CD4-positive, alpha-beta T cell treated with Interleukin-12 subunit alpha and Interleukin-12 subunit beta, for 1 hour (primary cell): ENCODE measurements at regions not wholly inside any gene's neighbourhood (a gene's known extent, or its start where the extent isn't known, plus 50 kb on each side); places are given as distances from the start of the nearest gene placed in this dataset.
"Not testable (repeated sequence)": the region's sequence is repeated elsewhere in the genome, so short reads cannot be mapped to it uniquely, and the experiment has no call there.

ENCODE experiments used
- DNase-seq: peaks from one replicate; pipeline ENCODE4 v3.0.0-alpha.2; 2020

GRCh38 chr6:87755708-87756671 is 54.0 kb upstream of the AKIRIN2 start:
- no peak for DNase-seq

DNA sequence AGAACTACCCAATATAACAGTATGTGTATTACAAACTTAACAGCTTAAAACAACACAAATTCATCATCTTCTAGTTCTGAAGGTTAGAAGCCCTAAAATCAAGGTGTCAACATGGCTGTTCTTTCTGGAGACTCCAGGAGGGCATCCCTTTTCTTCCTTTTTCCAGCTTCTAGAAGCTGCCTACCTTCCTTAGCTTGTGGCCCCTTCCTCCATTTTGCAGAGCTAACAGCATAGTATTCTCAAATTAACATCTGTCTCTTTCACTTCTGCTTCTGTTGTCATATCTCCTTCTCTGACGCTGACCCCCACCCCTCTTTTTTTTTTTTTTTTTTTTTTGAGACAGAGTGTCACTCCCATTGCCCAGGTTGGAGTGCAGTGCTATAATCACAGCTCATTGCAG is 52.8 kb upstream of the AKIRIN2 start:
- DNase-seq = no peak

DNA sequence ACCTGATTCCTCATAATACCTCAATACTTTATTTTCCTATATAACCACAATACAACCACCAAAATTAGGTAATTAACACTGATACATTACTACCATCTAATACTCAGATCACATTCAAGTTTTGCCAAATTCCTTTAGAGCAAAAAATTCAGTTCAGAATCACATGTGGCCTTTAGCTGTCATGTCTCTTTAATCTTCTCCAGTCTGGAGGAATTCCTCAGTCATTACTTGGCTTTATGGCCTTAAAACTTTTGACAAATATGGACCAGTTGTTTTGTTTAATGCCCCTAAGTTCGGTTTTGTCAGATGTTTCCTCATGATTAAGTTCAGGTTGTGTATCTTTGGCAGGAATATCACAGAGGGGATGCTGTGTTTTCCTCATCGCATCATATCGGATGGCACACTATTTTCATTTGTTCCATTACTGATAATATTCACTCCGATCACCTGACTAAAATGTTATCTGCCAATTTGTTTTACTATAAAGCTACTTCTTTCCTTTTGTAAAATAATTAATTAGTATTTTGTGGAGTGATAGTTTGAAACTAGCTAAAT is 51.2 kb upstream of the AKIRIN2 start:
- DNase-seq = no peak

DNA sequence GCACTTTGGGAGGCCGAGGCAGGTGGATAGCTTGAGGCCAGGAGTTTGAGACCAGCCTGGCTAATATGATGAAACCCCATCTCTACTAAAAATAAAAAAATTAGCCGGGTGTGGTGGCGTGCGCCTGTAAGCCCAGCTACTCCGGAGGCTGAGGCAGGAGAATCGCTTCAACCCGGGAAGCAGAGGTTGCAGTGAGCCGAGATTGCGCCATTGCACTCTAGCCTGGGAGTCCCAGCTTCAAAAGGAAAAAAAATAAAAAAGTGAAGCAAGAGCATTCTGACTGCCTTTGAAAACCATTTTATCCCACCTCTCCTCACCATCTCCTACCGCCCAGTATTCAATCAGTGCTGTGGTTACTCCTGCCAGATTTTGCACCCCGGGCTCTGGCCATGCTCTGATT is 50.5 kb upstream of the AKIRIN2 start:
- not testable (repeated sequence) for DNase-seq
